ENCODE measurements at regions not wholly inside any gene's neighbourhood (a gene's known extent, or its start where the extent isn't known, plus 50 kb on each side); places are given as distances from the start of the nearest gene placed in this dataset.

DNA sequence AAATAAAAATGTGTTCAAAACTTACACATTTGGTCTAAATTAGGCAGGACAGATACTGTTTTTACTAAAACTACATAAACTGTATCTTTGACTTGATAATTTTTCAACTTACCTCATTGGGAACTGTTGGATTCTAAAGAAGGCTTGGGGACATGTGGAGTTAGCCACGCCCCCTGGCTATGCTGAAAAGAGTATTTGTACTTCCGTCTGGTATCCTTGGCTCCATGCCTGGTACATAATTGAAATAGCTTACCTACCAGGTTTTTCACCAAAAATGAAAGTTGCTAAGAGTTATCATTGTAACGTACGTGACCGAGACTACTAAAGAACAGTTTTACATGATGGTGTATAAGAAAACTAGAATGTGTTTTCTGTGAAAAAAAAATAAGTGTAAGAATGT is 604.8 kb upstream of the IGFBP3 start:
- Histone ChIP-seq H2AFZ (ENCODE audit: low read depth, low read length, poor library complexity, severe bottlenecking) (peak overlapping the region; percentile 97), H4K20me1 (ENCODE audit: insufficient read depth) (no peaks in the 10 kb centered on the region), H3K4me2 (ENCODE audit: low read length) (0 out of 2 replicates have a peak overlapping the region, but pooled peaks have one; percentile 6), H3K27me3 (ENCODE audit: insufficient read depth, low read length) (no peaks in the 10 kb centered on the region), H3K36me3 (ENCODE audit: control insufficient read depth in 1 of 2, insufficient read depth in 2 of 2, low read length in 2 of 2) (no peaks in the 10 kb centered on the region), H3K9me3 (ENCODE audit: control insufficient read depth in 1 of 2, insufficient read depth in 1 of 2, low read depth in 1 of 2, low read length in 2 of 2) (no peaks in the 10 kb centered on the region), H3K9ac (ENCODE audit: low read length) (no peak overlapping the region), H3K79me2 (ENCODE audit: insufficient read depth, low read length) (no peaks in the 10 kb centered on the region), H3K4me3 (replicated peaks in 1 of 2; ENCODE audit: low read depth in 1 of 2, low read length in 2 of 2) (no peak overlapping the region), H3K27ac (ENCODE audit: low read depth, low read length) (no peak overlapping the region), H3K9me2 (ENCODE audit: insufficient read depth) (no peaks in the 10 kb centered on the region), H3K4me1 (ENCODE audit: control insufficient read depth in 1 of 2, insufficient read depth in 2 of 2, low read length in 2 of 2) (peaks cover 11 to 16% of the 10 kb centered on the region in 2 experiments)
- RAD21 ChIA-PET (ENCODE audit: low non-redundant PET in 1 of 2, low total read pairs in 2 of 2, uncharacterized antibody in 2 of 2, unreplicated experiment in 2 of 2) = no interaction called here
- CTCF ChIA-PET = no interaction called here
- POLR2A ChIA-PET = interaction anchor here (0.7 kb wide), 1 partner anchor 30 kb away, joined by 3 read pairs; no protein-coding TSS in a partner anchor
- ATAC-seq (peak; percentile 40; the same call in 1 of the 2 replicates), DNase-seq (ENCODE audit: low read depth, low spot score) (no peak)
- no TSS peak for BruUV-seq (replicated peaks)
- intact Hi-C loops (cut with micrococcal nuclease) = no loop called here
- TF ChIP-seq FOSL1 (IDR thresholded peaks at IDR 0.05; ENCODE audit: low read depth) (no peak), SIN3A (IDR thresholded peaks at IDR 0.05; ENCODE audit: low read depth) (no peak), CEBPB (IDR thresholded peaks at IDR 0.05; ENCODE audit: low read depth) (no peak), EZH2phosphoT487 (IDR thresholded peaks at IDR 0.05; ENCODE audit: borderline replicate concordance) (no peak), JUND (IDR thresholded peaks at IDR 0.05) (no peak), SP1 (IDR thresholded peaks at IDR 0.05; ENCODE audit: low read depth) (no peak), CTCF (IDR thresholded peaks at IDR 0.05 in 2 of 3, conservative IDR thresholded peaks at IDR 0.05 in 1 of 3; ENCODE audit: borderline replicate concordance in 1 of 3, insufficient read depth in 1 of 3, low read depth in 2 of 3, low read length in 2 of 3) (no peak), MAX (IDR thresholded peaks at IDR 0.05) (no peak), EGR1 (IDR thresholded peaks at IDR 0.05; ENCODE audit: low read depth) (no peak), YY1 (IDR thresholded peaks at IDR 0.05; ENCODE audit: extremely low read depth, insufficient replicate concordance, low read depth, low read length) (no peak), ATF3 (IDR thresholded peaks at IDR 0.05) (no peak), POLR2A (IDR thresholded peaks at IDR 0.05; ENCODE audit: borderline replicate concordance, extremely low read depth, insufficient read depth, insufficient read length) (no peak), CBX3 (IDR thresholded peaks at IDR 0.05; ENCODE audit: low read depth) (no peak), SRF (IDR thresholded peaks at IDR 0.05; ENCODE audit: low read depth) (no peak), TCF7L2 (IDR thresholded peaks at IDR 0.05; ENCODE audit: borderline replicate concordance, extremely low read depth, insufficient read depth, insufficient read length) (no peak), RAD21 (IDR thresholded peaks at IDR 0.05; ENCODE audit: low read depth) (no peak), ZNF274 (IDR thresholded peaks at IDR 0.05; ENCODE audit: low read depth, low read length) (no peak), ZBTB33 (IDR thresholded peaks at IDR 0.05; ENCODE audit: extremely low read depth, insufficient replicate concordance, low read length) (no peak), EZH2 (IDR thresholded peaks at IDR 0.05) (no peak)
- TF ChIP-seq, protein P1, sequence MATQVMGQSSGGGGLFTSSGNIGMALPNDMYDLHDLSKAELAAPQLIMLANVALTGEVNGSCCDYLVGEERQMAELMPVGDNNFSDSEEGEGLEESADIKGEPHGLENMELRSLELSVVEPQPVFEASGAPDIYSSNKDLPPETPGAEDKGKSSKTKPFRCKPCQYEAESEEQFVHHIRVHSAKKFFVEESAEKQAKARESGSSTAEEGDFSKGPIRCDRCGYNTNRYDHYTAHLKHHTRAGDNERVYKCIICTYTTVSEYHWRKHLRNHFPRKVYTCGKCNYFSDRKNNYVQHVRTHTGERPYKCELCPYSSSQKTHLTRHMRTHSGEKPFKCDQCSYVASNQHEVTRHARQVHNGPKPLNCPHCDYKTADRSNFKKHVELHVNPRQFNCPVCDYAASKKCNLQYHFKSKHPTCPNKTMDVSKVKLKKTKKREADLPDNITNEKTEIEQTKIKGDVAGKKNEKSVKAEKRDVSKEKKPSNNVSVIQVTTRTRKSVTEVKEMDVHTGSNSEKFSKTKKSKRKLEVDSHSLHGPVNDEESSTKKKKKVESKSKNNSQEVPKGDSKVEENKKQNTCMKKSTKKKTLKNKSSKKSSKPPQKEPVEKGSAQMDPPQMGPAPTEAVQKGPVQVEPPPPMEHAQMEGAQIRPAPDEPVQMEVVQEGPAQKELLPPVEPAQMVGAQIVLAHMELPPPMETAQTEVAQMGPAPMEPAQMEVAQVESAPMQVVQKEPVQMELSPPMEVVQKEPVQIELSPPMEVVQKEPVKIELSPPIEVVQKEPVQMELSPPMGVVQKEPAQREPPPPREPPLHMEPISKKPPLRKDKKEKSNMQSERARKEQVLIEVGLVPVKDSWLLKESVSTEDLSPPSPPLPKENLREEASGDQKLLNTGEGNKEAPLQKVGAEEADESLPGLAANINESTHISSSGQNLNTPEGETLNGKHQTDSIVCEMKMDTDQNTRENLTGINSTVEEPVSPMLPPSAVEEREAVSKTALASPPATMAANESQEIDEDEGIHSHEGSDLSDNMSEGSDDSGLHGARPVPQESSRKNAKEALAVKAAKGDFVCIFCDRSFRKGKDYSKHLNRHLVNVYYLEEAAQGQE (IDR thresholded peaks at IDR 0.05; ENCODE audit: low read depth) = no peak
